ENCODE measurements at regions not wholly inside any gene's neighbourhood (a gene's known extent, or its start where the extent isn't known, plus 50 kb on each side); places are given as distances from the start of the nearest gene placed in this dataset.

DNA sequence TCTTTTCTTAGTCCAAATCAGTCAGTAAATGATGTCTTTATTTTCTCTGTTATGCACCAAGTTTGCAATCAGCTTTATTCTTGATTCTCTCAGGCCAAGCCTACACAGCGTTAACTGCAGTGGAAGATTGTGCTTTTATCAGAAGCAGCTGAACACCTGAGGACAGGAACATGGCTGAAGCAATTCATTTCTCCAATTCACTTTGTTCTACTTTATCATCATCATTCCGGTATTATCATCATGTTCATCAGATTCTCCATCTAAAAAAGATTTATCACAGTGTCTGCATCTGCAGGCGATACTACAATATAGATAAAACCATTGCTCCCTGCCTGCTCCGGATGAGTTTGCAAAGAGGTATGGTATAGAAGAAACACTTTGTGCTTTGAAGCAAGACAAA is 68.1 kb upstream of the STMND1 start:
- TF ChIP-seq POLR2AphosphoS5 (IDR thresholded peaks at IDR 0.05; ENCODE audit: low read length) (no peak), RBBP5 (conservative IDR thresholded peaks at IDR 0.05) (no peak), RAD51 (IDR thresholded peaks at IDR 0.05) (no peak), MEF2A (IDR thresholded peaks at IDR 0.05; ENCODE audit: insufficient read depth, low read depth, low read length) (no peak), CBFB (IDR thresholded peaks at IDR 0.05; ENCODE audit: low read depth) (no peak), ATF3 (IDR thresholded peaks at IDR 0.05; ENCODE audit: borderline replicate concordance, extremely low read depth, low read depth, low read length) (no peak), BHLHE40 (IDR thresholded peaks at IDR 0.05; ENCODE audit: borderline replicate concordance in 1 of 2, low read depth in 2 of 2, low read length in 1 of 2) (no peak), CTCF (IDR thresholded peaks at IDR 0.05 in 2 of 3, conservative IDR thresholded peaks at IDR 0.05 in 1 of 3; ENCODE audit: control insufficient read depth in 2 of 3, extremely low read depth in 1 of 3, insufficient read depth in 1 of 3, low read depth in 3 of 3, low read length in 3 of 3) (no peak)
